ENCODE measurements at regions not wholly inside any gene's neighbourhood (a gene's known extent, or its start where the extent isn't known, plus 50 kb on each side); places are given as distances from the start of the nearest gene placed in this dataset.
A peak's percentile ranks its signal among the peaks of the same experiment; 100 is the strongest.

- no peak for DNase-seq (ENCODE audit: low spot score)
- no peaks in the 10 kb centered on the region for H3K4me1 ChIP-seq (ENCODE audit: insufficient read depth, poor library complexity, severe bottlenecking)
- no peaks in the 10 kb centered on the region for H3K36me3 ChIP-seq (ENCODE audit: low read depth)
- H3K27me3 ChIP-seq (ENCODE audit: insufficient read depth, poor library complexity, severe bottlenecking), result peaks cover 7% of the 10 kb centered on the region
- no peak overlapping the region for H3K27ac ChIP-seq (ENCODE audit: poor library complexity, severe bottlenecking)
- no peak for ATAC-seq (ENCODE audit: low read depth)
- TF ChIP-seq CTCF (IDR thresholded peaks at IDR 0.05; ENCODE audit: poor library complexity, severe bottlenecking), result no peak
- no peak overlapping the region for H3K4me3 ChIP-seq (ENCODE audit: severe bottlenecking)
- H3K9me3 ChIP-seq (ENCODE audit: severe bottlenecking), result no peaks in the 10 kb centered on the region
Measured at GRCh38 chr10:25678666-25679065, 255.4 kb upstream of the MYO3A start.

DNA sequence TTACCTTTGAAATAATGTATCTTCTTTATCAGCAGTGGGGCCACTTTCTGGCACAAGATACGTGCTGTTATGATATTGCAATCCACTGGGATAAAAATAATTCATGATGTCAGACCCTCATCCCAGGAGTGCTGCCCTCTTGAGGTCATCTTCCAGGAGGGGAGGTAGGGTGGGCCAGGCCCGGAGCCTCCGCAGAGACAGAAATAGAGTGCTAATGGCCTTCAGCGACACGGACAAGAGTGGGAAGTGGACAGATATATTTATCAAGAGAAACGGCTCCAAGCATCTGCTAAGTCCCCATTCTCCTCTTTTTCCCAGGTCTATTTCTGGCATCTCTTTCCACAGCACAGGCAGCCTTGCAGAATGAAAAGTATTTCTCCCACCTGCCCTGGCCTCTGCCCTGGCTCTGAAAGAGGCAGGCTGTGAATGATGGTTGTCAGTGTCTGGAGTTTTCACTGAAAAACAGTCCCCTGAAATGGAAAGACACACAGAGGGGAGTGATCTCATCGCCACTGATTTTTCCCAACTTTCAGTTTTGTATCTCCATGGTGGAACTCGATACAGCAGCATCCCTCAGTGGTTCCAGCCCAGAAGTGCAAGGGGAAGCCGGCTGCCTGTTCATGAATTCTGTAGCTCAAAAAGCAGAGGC is 251.7 kb upstream of the MYO3A start:
- Histone ChIP-seq H3K4me3 (ENCODE audit: severe bottlenecking) (no peak overlapping the region), H3K4me1 (ENCODE audit: insufficient read depth, poor library complexity, severe bottlenecking) (no peaks in the 10 kb centered on the region), H3K27ac (ENCODE audit: poor library complexity, severe bottlenecking) (no peak overlapping the region), H3K27me3 (ENCODE audit: insufficient read depth, poor library complexity, severe bottlenecking) (peaks cover 7% of the 10 kb centered on the region), H3K9me3 (ENCODE audit: severe bottlenecking) (no peaks in the 10 kb centered on the region), H3K36me3 (ENCODE audit: low read depth) (no peaks in the 10 kb centered on the region)
- no peak for DNase-seq (ENCODE audit: low spot score)
- peak; percentile 50 for TF ChIP-seq CTCF (IDR thresholded peaks at IDR 0.05; ENCODE audit: poor library complexity, severe bottlenecking)
- ATAC-seq (ENCODE audit: low read depth), result no peak; the same call in 1 of the 3 replicates

GRCh38 chr10:25683344-25683743 is 250.7 kb upstream of the MYO3A start:
- ATAC-seq (ENCODE audit: low read depth) (no peak), DNase-seq (ENCODE audit: low spot score) (no peak)
- H3K9me3 ChIP-seq (ENCODE audit: severe bottlenecking), result no peaks in the 10 kb centered on the region
- peaks cover 6% of the 10 kb centered on the region for H3K27me3 ChIP-seq (ENCODE audit: insufficient read depth, poor library complexity, severe bottlenecking)
- no peak overlapping the region for H3K4me3 ChIP-seq (ENCODE audit: severe bottlenecking)
- no peak overlapping the region for H3K27ac ChIP-seq (ENCODE audit: poor library complexity, severe bottlenecking)
- TF ChIP-seq CTCF (IDR thresholded peaks at IDR 0.05; ENCODE audit: poor library complexity, severe bottlenecking), result no peak
- H3K36me3 ChIP-seq (ENCODE audit: low read depth), result no peaks in the 10 kb centered on the region
- H3K4me1 ChIP-seq (ENCODE audit: insufficient read depth, poor library complexity, severe bottlenecking), result no peaks in the 10 kb centered on the region

DNA sequence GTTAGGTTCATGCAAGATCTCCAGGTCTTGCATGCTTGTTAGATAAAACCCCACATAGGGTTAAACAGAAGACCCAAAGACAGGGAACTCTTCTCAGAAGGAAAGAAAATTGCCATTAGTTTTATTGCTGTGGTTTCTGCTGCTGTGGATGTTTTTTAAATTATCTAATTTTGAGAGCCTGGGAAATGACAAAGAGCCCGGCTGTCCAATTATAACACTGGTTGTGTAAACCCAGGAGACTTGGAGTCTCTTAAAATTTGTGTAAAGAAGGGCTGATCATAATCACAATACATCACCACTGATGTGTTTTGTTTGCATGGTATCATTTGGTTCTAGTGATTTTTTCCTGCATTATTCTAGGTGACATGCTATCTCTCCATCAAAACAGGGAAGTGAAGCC is 246.5 kb upstream of the MYO3A start:
- Histone ChIP-seq H3K27me3 (ENCODE audit: insufficient read depth, poor library complexity, severe bottlenecking) (no peaks in the 10 kb centered on the region), H3K36me3 (ENCODE audit: low read depth) (no peaks in the 10 kb centered on the region), H3K4me3 (ENCODE audit: severe bottlenecking) (no peak overlapping the region), H3K27ac (ENCODE audit: poor library complexity, severe bottlenecking) (no peak overlapping the region), H3K4me1 (ENCODE audit: insufficient read depth, poor library complexity, severe bottlenecking) (no peaks in the 10 kb centered on the region), H3K9me3 (ENCODE audit: severe bottlenecking) (no peaks in the 10 kb centered on the region)
- DNase-seq (ENCODE audit: low spot score), result no peak
- no peak for ATAC-seq (ENCODE audit: low read depth)
- no peak for TF ChIP-seq CTCF (IDR thresholded peaks at IDR 0.05; ENCODE audit: poor library complexity, severe bottlenecking)

GRCh38 chr10:25689346-25690100 is 244.5 kb upstream of the MYO3A start:
- Histone ChIP-seq H3K4me3 (ENCODE audit: severe bottlenecking) (no peak overlapping the region), H3K4me1 (ENCODE audit: insufficient read depth, poor library complexity, severe bottlenecking) (no peaks in the 10 kb centered on the region), H3K27me3 (ENCODE audit: insufficient read depth, poor library complexity, severe bottlenecking) (no peaks in the 10 kb centered on the region), H3K36me3 (ENCODE audit: low read depth) (no peaks in the 10 kb centered on the region), H3K9me3 (ENCODE audit: severe bottlenecking) (no peaks in the 10 kb centered on the region), H3K27ac (ENCODE audit: poor library complexity, severe bottlenecking) (no peak overlapping the region)
- DNase-seq (ENCODE audit: low spot score) (no peak), ATAC-seq (ENCODE audit: low read depth) (no peak)
- TF ChIP-seq CTCF (IDR thresholded peaks at IDR 0.05; ENCODE audit: poor library complexity, severe bottlenecking), result no peak

All from RWPE2 (cell line).